PC-3 (cell line): ENCODE measurements at regions not wholly inside any gene's neighbourhood (a gene's known extent, or its start where the extent isn't known, plus 50 kb on each side); places are given as distances from the start of the nearest gene placed in this dataset.

Experiments used
- ATAC-seq: fragments of 200-7000 bp; cut with Tn5 transposase; 2 replicates; pipeline ENCODE4 v1.9.1; 2020; ENCODE audit warnings: mild to moderate bottlenecking, moderate library complexity
- BruUV-seq: library from RNA; stranded (reverse); fragments of 400-500 nt; replicated peaks from 2 replicates; lab custom pipeline; 2021; lab: Mats Ljungman, UMichigan
- CTCF ChIA-PET: fragments of 300-600 bp; sonication (Branson Sonifier 250); formaldehyde crosslinking; loops from one replicate; lab custom pipeline; 2022; ENCODE audit warnings: antibody characterized with exemption; lab: Charles Lee
- POLR2A ChIA-PET: fragments of 300-600 bp; sonication (Branson Sonifier 250); formaldehyde crosslinking; loops from one replicate; lab custom pipeline; 2022; ENCODE audit warnings: antibody characterized with exemption; ENCODE audit not compliant: unreplicated experiment; lab: Charles Lee
- DNase-seq: peaks from one replicate; pipeline ENCODE4 v3.0.0-alpha.2; 2015
- H2AFZ ChIP-seq: fragments of 300-600 bp; sonication (generic); 2 replicates; pipeline ENCODE4 v1.6.0; 2016; ENCODE audit warnings: antibody characterized with exemption, low read length
- H3F3A ChIP-seq: fragments of 300-600 bp; sonication (generic); one replicate; pipeline ENCODE4 v1.6.0; 2017; ENCODE audit warnings: antibody characterized with exemption, low read length, control low read depth, mild to moderate bottlenecking; ENCODE audit not compliant: unreplicated experiment
- H3K27ac ChIP-seq: fragments of 300-600 bp; sonication (generic); 2 replicates; pipeline ENCODE4 v1.5.1; 2016; ENCODE audit warnings: mild to moderate bottlenecking, low read length
- H3K27me3 ChIP-seq: fragments of 300-600 bp; sonication (generic); 2 replicates; pipeline ENCODE4 v1.6.1; 2016; ENCODE audit warnings: low read length, mixed read lengths
- H3K36me3 ChIP-seq: fragments of 300-600 bp; sonication (generic); 2 replicates; pipeline ENCODE4 v1.6.1; 2016; ENCODE audit warnings: low read depth, mixed run types, low read length, mixed read lengths
- H3K4me1 ChIP-seq: fragments of 300-600 bp; sonication (generic); 2 replicates; pipeline ENCODE4 v1.5.1; 2016; ENCODE audit warnings: low read length; ENCODE audit not compliant: insufficient read depth
- H3K4me2 ChIP-seq: fragments of 300-600 bp; sonication (generic); 2 replicates; pipeline ENCODE4 v1.6.0; 2016; ENCODE audit warnings: low read length
- H3K4me3 ChIP-seq: fragments of 300-600 bp; sonication (generic); 2 replicates; pipeline ENCODE4 v1.5.1; 2016; ENCODE audit warnings: mild to moderate bottlenecking, low read length, mixed read lengths
- H3K79me2 ChIP-seq: fragments of 300-600 bp; sonication (generic); 2 replicates; pipeline ENCODE4 v1.6.1; 2017; ENCODE audit warnings: low read length, mixed read lengths
- H3K9ac ChIP-seq: fragments of 300-600 bp; sonication (generic); 2 replicates; pipeline ENCODE4 v1.6.0; 2016; ENCODE audit warnings: mild to moderate bottlenecking, low read length
- H3K9me2 ChIP-seq: fragments of 300-600 bp; sonication (generic); replicated peaks from 2 replicates; pipeline ENCODE4 v1.6.1; 2016; ENCODE audit warnings: mixed run types, low read length, mixed read lengths
- H3K9me3 ChIP-seq: fragments of 300-600 bp; sonication (generic); 2 replicates; pipeline ENCODE4 v1.6.1; 2016; ENCODE audit warnings: low read length, mixed read lengths
- H4K20me1 ChIP-seq: fragments of 300-600 bp; sonication (generic); 2 replicates; pipeline ENCODE4 v1.6.1; 2016; ENCODE audit warnings: low read length, mixed read lengths
- EZH2 ChIP-seq: fragments of 300-600 bp; sonication (generic); IDR thresholded peaks from one replicate; pipeline ENCODE4 v1.6.1; 2017; ENCODE audit warnings: antibody characterized with exemption, mild to moderate bottlenecking, low read length; ENCODE audit not compliant: unreplicated experiment
- EZH2phosphoT487 ChIP-seq: fragments of 300-600 bp; sonication (generic); IDR thresholded peaks from 2 replicates; pipeline ENCODE4 v1.6.1; 2018; ENCODE audit warnings: mild to moderate bottlenecking, antibody characterized with exemption, low read length, borderline replicate concordance
- intact Hi-C: fragments of 100-400 bp; cut with micrococcal nuclease; formaldehyde crosslinking; loops from 2 replicates; pipeline ENCODE4 v1.9.0; 2023
- TF ChIP-seq, protein P1 (sequence below): fragments of 300-600 bp; sonication (generic); conservative IDR thresholded peaks from 2 replicates; pipeline ENCODE4 v1.5.1; 2017; ENCODE audit warnings: antibody characterized with exemption, low read depth, mild to moderate bottlenecking, low read length

GRCh38 chr1:80799457-80799856 lies 1001.3 kb upstream of the ADGRL2 start:
- Histone ChIP-seq H3K4me2 (no peak overlapping the region), H3K9me3 (no peaks in the 10 kb centered on the region), H3K27ac (no peak overlapping the region), H3K4me1 (no peaks in the 10 kb centered on the region), H3K27me3 (no peaks in the 10 kb centered on the region), H4K20me1 (no peaks in the 10 kb centered on the region), H2AFZ (no peak overlapping the region), H3K4me3 (no peak overlapping the region), H3K9ac (no peak overlapping the region), H3K9me2 (no peaks in the 10 kb centered on the region), H3K79me2 (no peaks in the 10 kb centered on the region), H3F3A (no peaks in the 10 kb centered on the region), H3K36me3 (no peaks in the 10 kb centered on the region)
- TF ChIP-seq EZH2phosphoT487, result no peak
- no peak for TF ChIP-seq EZH2
- TF ChIP-seq, protein P1, sequence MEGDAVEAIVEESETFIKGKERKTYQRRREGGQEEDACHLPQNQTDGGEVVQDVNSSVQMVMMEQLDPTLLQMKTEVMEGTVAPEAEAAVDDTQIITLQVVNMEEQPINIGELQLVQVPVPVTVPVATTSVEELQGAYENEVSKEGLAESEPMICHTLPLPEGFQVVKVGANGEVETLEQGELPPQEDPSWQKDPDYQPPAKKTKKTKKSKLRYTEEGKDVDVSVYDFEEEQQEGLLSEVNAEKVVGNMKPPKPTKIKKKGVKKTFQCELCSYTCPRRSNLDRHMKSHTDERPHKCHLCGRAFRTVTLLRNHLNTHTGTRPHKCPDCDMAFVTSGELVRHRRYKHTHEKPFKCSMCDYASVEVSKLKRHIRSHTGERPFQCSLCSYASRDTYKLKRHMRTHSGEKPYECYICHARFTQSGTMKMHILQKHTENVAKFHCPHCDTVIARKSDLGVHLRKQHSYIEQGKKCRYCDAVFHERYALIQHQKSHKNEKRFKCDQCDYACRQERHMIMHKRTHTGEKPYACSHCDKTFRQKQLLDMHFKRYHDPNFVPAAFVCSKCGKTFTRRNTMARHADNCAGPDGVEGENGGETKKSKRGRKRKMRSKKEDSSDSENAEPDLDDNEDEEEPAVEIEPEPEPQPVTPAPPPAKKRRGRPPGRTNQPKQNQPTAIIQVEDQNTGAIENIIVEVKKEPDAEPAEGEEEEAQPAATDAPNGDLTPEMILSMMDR, result no peak
- no peak for DNase-seq
- CTCF ChIA-PET, result no interaction called here
- BruUV-seq, result no TSS peak
- no peak for ATAC-seq
- POLR2A ChIA-PET, result no interaction called here
- intact Hi-C loops, result loop anchor here (10.0 kb wide), 1 partner anchor 1825 kb away; no protein-coding TSS in a partner anchor

- DNase-seq, result no peak
- H4K20me1 ChIP-seq, result no peaks in the 10 kb centered on the region
- BruUV-seq, result no TSS peak
- no peak overlapping the region for H2AFZ ChIP-seq
- CTCF ChIA-PET, result no interaction called here
- intact Hi-C loops, result no loop called here
- TF ChIP-seq EZH2phosphoT487, result no peak
- TF ChIP-seq, protein P1, result no peak
- TF ChIP-seq EZH2, result no peak
- no peak overlapping the region for H3K27ac ChIP-seq
- no peaks in the 10 kb centered on the region for H3K27me3 ChIP-seq
- no peak overlapping the region for H3K4me3 ChIP-seq
- H3K36me3 ChIP-seq, result no peaks in the 10 kb centered on the region
- H3K79me2 ChIP-seq, result no peaks in the 10 kb centered on the region
- no peaks in the 10 kb centered on the region for H3K9me2 ChIP-seq
- POLR2A ChIA-PET, result no interaction called here
- no peak; the same call in 1 of the 2 replicates for ATAC-seq
- H3K4me1 ChIP-seq, result no peaks in the 10 kb centered on the region
- no peak overlapping the region for H3K9ac ChIP-seq
- H3K9me3 ChIP-seq, result no peaks in the 10 kb centered on the region
- no peaks in the 10 kb centered on the region for H3F3A ChIP-seq
- no peak overlapping the region for H3K4me2 ChIP-seq
Observed at GRCh38 chr1:80779275-80779674, 1021.5 kb upstream of the ADGRL2 start.

DNA sequence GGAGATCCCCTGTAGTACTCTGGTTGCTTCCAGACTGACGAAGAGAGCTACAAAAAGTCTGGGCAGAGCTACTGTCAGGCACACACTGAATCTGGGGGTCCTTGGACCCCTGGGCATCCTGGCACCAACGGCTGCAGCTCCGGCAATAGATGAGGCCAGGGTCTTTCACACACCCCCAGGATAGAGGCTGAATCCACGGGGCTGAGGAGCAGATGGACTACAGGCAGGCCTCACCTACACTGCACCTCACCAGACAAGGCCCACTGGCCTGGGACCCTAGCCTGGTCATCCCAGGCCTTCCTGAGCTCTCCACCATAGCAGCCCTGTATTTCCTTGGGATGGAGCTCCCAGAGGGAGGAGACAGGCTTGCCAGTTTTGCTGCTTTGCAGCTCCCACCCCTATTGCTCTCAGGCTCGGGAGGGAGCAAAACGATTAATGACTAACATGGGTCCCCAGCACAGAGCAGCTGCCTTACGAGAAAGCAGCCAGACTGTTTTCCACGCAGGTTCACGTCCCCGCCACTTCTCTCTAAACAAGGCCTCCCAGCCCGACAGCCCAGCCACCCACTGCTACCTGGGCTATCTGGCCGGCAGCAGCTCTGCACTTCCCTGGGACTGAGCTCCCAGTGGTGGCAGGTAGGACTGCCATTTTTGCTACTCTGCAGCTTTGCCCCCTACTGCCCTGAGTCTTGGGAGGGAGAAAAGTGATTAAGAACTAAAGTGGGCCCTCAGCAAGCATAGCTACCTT lies 1022.5 kb upstream of the ADGRL2 start:
- Histone ChIP-seq H3K4me3 (no peak overlapping the region), H4K20me1 (no peaks in the 10 kb centered on the region), H3K9me2 (no peaks in the 10 kb centered on the region), H3K79me2 (no peaks in the 10 kb centered on the region), H3K4me1 (no peaks in the 10 kb centered on the region), H3K36me3 (no peaks in the 10 kb centered on the region), H3K9me3 (no peaks in the 10 kb centered on the region), H3K27me3 (no peaks in the 10 kb centered on the region), H3K4me2 (no peak overlapping the region), H3F3A (no peaks in the 10 kb centered on the region), H3K27ac (no peak overlapping the region), H2AFZ (no peak overlapping the region), H3K9ac (no peak overlapping the region)
- DNase-seq (no peak), ATAC-seq (no peak)
- ChIA-PET POLR2A (no interaction called here), CTCF (no interaction called here)
- no TSS peak for BruUV-seq
- intact Hi-C loops, result no loop called here
- TF ChIP-seq EZH2 (no peak), EZH2phosphoT487 (no peak)
- TF ChIP-seq, protein P1, result no peak
